HG03565 (cell line): ENCODE measurements at regions not wholly inside any gene's neighbourhood (a gene's known extent, or its start where the extent isn't known, plus 50 kb on each side); places are given as distances from the start of the nearest gene placed in this dataset.

ENCODE experiments used
- ATAC-seq: cut with Tn5 transposase; IDR thresholded peaks from one replicate; pipeline ENCODE4 v1.9.1; 2021; ENCODE audit warnings: mild to moderate bottlenecking, moderate library complexity; ENCODE audit not compliant: unreplicated experiment

DNA sequence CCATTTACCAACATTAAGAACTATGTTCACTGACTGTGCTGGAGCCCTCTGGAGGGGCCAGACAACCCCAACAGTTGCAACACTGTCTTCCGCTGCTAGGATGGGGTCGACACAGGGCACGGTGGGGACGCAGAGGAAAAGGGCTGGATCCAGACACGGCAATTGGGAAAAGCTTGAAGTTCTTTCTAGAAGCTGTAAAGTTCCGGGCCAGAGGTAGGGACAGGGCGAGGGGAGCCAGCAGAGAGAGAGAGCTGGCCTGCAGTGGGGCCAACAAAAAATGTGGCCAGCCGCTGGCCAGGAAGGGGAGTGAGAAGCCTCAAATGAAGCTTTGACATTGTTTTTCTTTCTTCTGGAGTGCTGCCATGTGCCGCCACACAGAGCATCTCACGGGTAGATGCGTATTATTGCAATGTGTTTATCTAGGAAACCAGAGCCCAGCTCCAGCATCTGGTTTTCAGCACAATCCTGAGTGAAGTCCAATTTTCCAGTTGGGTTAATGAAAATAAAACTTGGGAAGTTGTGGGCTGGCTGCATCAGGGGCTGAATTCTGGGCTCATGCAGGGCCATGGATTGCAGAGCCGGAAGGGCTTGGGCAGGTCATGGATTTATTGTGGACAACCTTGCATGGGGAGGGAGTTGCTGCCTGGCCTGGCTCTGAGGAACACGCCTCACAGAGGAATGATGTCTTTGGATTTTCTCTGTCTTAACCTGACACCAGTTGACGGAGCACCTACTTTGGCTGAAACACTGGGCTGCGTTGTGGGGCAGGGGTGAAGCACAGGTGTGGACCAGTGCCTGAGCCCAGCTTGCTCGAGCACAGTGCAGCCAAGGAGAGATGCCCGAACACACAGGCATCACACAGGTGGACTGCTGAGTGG lies 67.6 kb upstream of the AMPD3 start:
- no peak for ATAC-seq

GRCh38 chr11:10388101-10388500 lies 67.0 kb upstream of the AMPD3 start:
- ATAC-seq = no peak

GRCh38 chr11:10388574-10388973 lies 66.5 kb upstream of the AMPD3 start:
- no peak for ATAC-seq

DNA sequence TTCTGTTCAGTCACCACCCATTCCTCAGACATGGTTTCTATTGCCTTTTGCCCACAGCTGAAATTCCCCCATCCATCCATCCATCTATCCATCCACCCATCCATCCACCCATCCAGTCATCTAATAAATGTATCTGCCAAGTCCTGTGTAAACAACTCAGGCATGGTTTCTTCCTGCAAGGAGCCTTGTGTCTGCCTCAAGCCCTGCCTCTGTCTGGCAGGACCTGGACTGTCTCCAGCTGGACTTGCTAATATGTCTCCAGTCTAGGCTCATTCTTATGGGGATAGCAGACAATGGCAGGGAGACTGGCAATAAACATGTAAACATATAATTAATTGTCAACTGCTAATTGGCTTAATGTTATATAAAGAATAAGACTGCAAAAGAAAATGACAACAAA lies 64.7 kb upstream of the AMPD3 start:
- no peak for ATAC-seq

- ATAC-seq = no peak
These were observed 62.7 kb upstream of the AMPD3 start for GRCh38 chr11:10392095-10393079.

GRCh38 chr11:10394229-10395101 lies 60.6 kb upstream of the AMPD3 start:
- ATAC-seq = no peak

- ATAC-seq = no peak
These were observed 59.7 kb upstream of the AMPD3 start for GRCh38 chr11:10395166-10395897.

- no peak for ATAC-seq
These were observed 58.3 kb upstream of the AMPD3 start for GRCh38 chr11:10396771-10397170.

GRCh38 chr11:10397226-10397987 lies 57.7 kb upstream of the AMPD3 start:
- ATAC-seq = no peak

GRCh38 chr11:10398525-10398924 lies 56.5 kb upstream of the AMPD3 start:
- no peak for ATAC-seq

DNA sequence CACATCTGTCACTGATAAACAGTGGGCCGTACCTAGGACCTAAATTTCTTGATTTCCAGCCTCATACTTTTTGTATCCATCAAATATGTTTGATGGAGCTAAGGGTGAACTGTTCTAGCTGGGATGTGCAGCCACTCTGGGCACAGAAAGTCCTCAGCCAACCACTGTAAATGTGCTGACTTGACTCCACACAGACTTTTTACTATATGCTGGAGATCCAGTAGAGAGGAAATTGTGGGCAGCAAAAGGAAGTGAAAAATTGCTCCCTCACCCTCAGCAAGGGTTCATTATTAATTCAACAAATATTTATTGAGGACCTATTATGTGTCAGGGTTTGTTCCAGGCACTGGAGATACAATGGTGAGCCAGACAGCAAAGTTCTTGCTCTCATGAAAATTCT lies 54.2 kb upstream of the AMPD3 start:
- no peak for ATAC-seq

DNA sequence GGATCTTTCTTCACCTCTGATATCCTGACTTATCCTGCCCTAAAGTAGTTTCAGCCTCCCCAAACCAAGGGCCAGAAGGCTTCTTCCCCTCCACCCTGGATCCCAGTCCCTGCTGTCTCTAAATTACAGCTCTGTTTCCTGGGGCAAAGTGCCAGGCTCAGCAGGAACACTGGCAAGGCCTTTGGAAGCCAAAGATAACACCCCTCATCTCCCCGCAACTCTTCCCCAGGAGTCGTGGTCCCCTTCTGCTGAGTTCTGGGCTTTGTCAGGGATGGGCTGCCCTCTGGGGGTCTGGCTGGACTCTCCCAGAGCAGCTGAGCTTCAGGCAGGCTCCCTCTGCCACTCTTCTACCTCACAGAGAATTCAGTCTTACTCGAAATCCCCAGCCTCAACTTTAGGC lies 53.8 kb upstream of the AMPD3 start:
- ATAC-seq = no peak

DNA sequence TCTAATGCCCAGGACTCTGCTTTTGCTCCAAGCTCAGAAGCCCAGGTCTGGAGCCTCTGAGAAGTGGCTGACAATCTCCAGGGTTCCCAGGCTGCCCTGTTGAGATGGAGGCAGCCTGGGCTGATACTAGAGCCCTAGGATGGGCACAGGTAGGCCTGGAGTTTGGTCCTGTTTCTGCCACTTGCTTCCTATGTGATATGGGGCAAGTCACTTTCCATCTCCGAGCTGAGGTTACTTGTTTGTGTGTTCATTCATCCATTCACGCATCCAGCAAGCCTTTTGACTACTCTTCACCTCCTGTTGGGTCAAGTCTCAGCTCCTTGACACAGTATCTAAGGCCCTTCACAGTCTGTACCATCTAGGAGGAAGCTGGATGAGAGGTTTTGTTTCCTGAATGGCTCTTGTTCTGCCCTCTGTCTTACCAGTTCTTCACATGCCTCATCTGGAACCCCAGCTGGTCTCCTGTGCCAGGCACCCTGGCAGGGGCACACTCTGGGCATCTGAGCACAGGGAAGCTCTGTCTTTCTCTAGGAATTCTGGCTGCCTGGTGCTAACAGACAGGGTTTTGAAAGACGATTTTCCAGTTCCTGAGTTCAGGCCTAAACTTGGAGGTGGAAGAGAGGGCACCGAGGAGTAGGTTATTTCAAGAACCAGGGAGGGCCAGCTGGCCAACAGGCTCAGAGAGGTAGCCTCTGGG lies 53.2 kb upstream of the AMPD3 start:
- ATAC-seq = no peak
